Testis (tissue), 2 donors: ENCODE measurements at regions not wholly inside any gene's neighbourhood (a gene's known extent, or its start where the extent isn't known, plus 50 kb on each side); places are given as distances from the start of the nearest gene placed in this dataset.

ENCODE experiments used
- CTCF ChIP-seq, 3 experiments: fragments of 450-650 bp in 2 of 3; fragments of 200-600 bp in 1 of 3; sonication (generic) in 1 of 3; IDR thresholded peaks; one replicate each; pipeline ENCODE4 v1.5.1; 2016 to 2019; ENCODE audit warnings: antibody characterized with exemption in 3 of 3, mild to moderate bottlenecking in 2 of 3, moderate library complexity in 1 of 3
- POLR2A ChIP-seq: fragments of 450-650 bp; IDR thresholded peaks from one replicate; pipeline ENCODE4 v1.6.1; 2017; ENCODE audit warnings: antibody characterized with exemption, mild to moderate bottlenecking, moderate library complexity

- TF ChIP-seq CTCF (IDR thresholded peaks at IDR 0.05) (no peak), POLR2A (no peak)
Measured at GRCh38 chr9:118785456-118785855, 583.8 kb downstream of the BRINP1 start.
